ENCODE measurements at regions not wholly inside any gene's neighbourhood (a gene's known extent, or its start where the extent isn't known, plus 50 kb on each side); places are given as distances from the start of the nearest gene placed in this dataset.

GRCh38 chr4:32341342-32341741, 1621.2 kb downstream of the PCDH7 start:
- no peak for DNase-seq (ENCODE audit: extremely low read depth, low read depth)
- no peak for TF ChIP-seq CTCF (IDR thresholded peaks at IDR 0.05; ENCODE audit: low read depth, low read length)

GRCh38 chr4:32342054-32342453, 1621.9 kb downstream of the PCDH7 start:
- TF ChIP-seq CTCF (IDR thresholded peaks at IDR 0.05; ENCODE audit: low read depth, low read length), result no peak
- no peak for DNase-seq (ENCODE audit: extremely low read depth, low read depth)

GRCh38 chr4:32349026-32349425, 1628.9 kb downstream of the PCDH7 start:
- TF ChIP-seq CTCF (IDR thresholded peaks at IDR 0.05; ENCODE audit: low read depth, low read length), result no peak
- DNase-seq (ENCODE audit: extremely low read depth, low read depth), result no peak

GRCh38 chr4:32374206-32374605, 1654.0 kb downstream of the PCDH7 start:
- no peak for DNase-seq (ENCODE audit: extremely low read depth, low read depth)
- TF ChIP-seq CTCF (IDR thresholded peaks at IDR 0.05; ENCODE audit: low read depth, low read length), result no peak

GRCh38 chr4:32393806-32394205, 1673.6 kb downstream of the PCDH7 start:
- no peak for TF ChIP-seq CTCF (IDR thresholded peaks at IDR 0.05; ENCODE audit: low read depth, low read length)
- no peak for DNase-seq (ENCODE audit: extremely low read depth, low read depth)

GRCh38 chr4:32394255-32394654, 1674.1 kb downstream of the PCDH7 start:
- no peak for DNase-seq (ENCODE audit: extremely low read depth, low read depth)
- no peak for TF ChIP-seq CTCF (IDR thresholded peaks at IDR 0.05; ENCODE audit: low read depth, low read length)

GRCh38 chr4:32396507-32397070, 1676.4 kb downstream of the PCDH7 start:
- DNase-seq (ENCODE audit: extremely low read depth, low read depth), result no peak
- no peak for TF ChIP-seq CTCF (IDR thresholded peaks at IDR 0.05; ENCODE audit: low read depth, low read length)
